ENCODE measurements at regions not wholly inside any gene's neighbourhood (a gene's known extent, or its start where the extent isn't known, plus 50 kb on each side); places are given as distances from the start of the nearest gene placed in this dataset.

DNA sequence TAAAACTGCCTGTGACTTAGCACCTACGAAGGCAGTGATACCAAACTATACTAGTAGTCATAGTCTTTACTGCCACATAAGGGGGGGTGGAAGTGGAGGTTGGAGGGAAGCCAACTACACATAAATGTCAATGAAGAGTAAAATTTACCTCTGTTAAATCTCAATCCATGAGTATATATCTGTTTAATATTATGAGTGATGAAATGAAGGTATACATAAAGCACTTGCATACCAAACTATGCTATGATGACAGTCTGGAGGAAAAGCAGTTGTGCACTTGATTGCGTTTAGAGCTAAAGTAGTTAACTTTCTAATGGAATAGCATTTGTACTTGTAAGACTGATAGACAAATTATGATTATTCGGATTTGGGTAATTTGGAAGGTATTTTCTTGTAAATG is 129.2 kb upstream of the POU5F2 start:
- Histone ChIP-seq H3K4me1 (ENCODE audit: control insufficient read depth, extremely low read depth, insufficient read depth, low read length) (no peaks in the 10 kb centered on the region), H3K4me3 (replicated peaks in 1 of 4; ENCODE audit: control extremely low read depth in 1 of 4, insufficient read depth in 1 of 4, low read depth in 3 of 4, low read length in 4 of 4) (no peak overlapping the region), H4K20me1 (ENCODE audit: control insufficient read depth, extremely low read depth, insufficient read depth, low read length) (no peaks in the 10 kb centered on the region), H3K27me3 (ENCODE audit: control insufficient read depth, insufficient read depth, low read length) (no peaks in the 10 kb centered on the region), H3K79me2 (ENCODE audit: control insufficient read depth, insufficient read depth, low read length) (no peaks in the 10 kb centered on the region), H3K9me3 (ENCODE audit: control insufficient read depth, insufficient read depth, low read depth, low read length) (no peaks in the 10 kb centered on the region), H3K9ac (ENCODE audit: insufficient read depth, low read length) (no peak overlapping the region), H3K27ac (ENCODE audit: insufficient read depth, low read length) (no peak overlapping the region), H2AFZ (ENCODE audit: low read length) (no peak overlapping the region), H3K36me3 (ENCODE audit: control insufficient read depth, insufficient read depth, low read length) (no peaks in the 10 kb centered on the region), H3K4me2 (ENCODE audit: extremely low read depth, insufficient read depth, low read length) (no peak overlapping the region)
- DNase-seq (ENCODE audit: low read depth in 2 of 2), result no peak
- TF ChIP-seq EZH2 (IDR thresholded peaks at IDR 0.05; ENCODE audit: low read length, missing control alignments), result no peak
- no peak for TF ChIP-seq CTCF (conservative IDR thresholded peaks at IDR 0.05 in 1 of 2, IDR thresholded peaks at IDR 0.05 in 1 of 2; ENCODE audit: low read depth in 1 of 2, low read length in 2 of 2)

DNA sequence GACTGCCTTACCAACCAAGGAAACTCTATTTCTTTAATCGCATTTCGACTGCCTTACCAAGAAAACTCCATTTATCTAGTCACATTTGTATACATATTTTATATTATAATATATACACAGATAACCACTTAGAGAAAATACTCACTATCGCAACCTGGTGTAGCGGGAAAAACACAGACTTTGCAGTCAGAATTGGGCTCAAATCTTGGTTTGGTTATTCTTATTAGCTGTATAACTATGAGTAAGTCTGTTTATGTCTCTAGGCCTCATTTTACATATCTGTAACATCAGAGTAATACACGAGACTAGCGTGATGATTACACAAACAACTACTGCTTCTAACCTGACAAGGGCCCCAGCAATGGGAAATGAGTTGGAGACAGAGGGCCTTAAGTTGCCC is 127.5 kb upstream of the POU5F2 start:
- no peaks in the 10 kb centered on the region for H3K36me3 ChIP-seq (ENCODE audit: control insufficient read depth, insufficient read depth, low read length)
- H3K4me1 ChIP-seq (ENCODE audit: control insufficient read depth, extremely low read depth, insufficient read depth, low read length), result no peaks in the 10 kb centered on the region
- H4K20me1 ChIP-seq (ENCODE audit: control insufficient read depth, extremely low read depth, insufficient read depth, low read length), result no peaks in the 10 kb centered on the region
- TF ChIP-seq EZH2 (IDR thresholded peaks at IDR 0.05; ENCODE audit: low read length, missing control alignments), result no peak
- no peak for TF ChIP-seq CTCF (conservative IDR thresholded peaks at IDR 0.05 in 1 of 2, IDR thresholded peaks at IDR 0.05 in 1 of 2; ENCODE audit: low read depth in 1 of 2, low read length in 2 of 2)
- H3K4me3 ChIP-seq (replicated peaks in 1 of 4; ENCODE audit: control extremely low read depth in 1 of 4, insufficient read depth in 1 of 4, low read depth in 3 of 4, low read length in 4 of 4), result no peak overlapping the region
- no peaks in the 10 kb centered on the region for H3K79me2 ChIP-seq (ENCODE audit: control insufficient read depth, insufficient read depth, low read length)
- H2AFZ ChIP-seq (ENCODE audit: low read length), result no peak overlapping the region
- no peak overlapping the region for H3K4me2 ChIP-seq (ENCODE audit: extremely low read depth, insufficient read depth, low read length)
- no peak overlapping the region for H3K9ac ChIP-seq (ENCODE audit: insufficient read depth, low read length)
- no peak overlapping the region for H3K27ac ChIP-seq (ENCODE audit: insufficient read depth, low read length)
- DNase-seq (ENCODE audit: low read depth in 2 of 2), result peak in 1 of 2 donors; percentile 67
- H3K9me3 ChIP-seq (ENCODE audit: control insufficient read depth, insufficient read depth, low read depth, low read length), result no peaks in the 10 kb centered on the region
- H3K27me3 ChIP-seq (ENCODE audit: control insufficient read depth, insufficient read depth, low read length), result no peaks in the 10 kb centered on the region

GRCh38 chr5:93850311-93850710 is 108.9 kb upstream of the POU5F2 start:
- Histone ChIP-seq H3K4me3 (replicated peaks in 1 of 4; ENCODE audit: control extremely low read depth in 1 of 4, insufficient read depth in 1 of 4, low read depth in 3 of 4, low read length in 4 of 4) (no peak overlapping the region), H3K27ac (ENCODE audit: insufficient read depth, low read length) (no peak overlapping the region), H4K20me1 (ENCODE audit: control insufficient read depth, extremely low read depth, insufficient read depth, low read length) (no peaks in the 10 kb centered on the region), H2AFZ (ENCODE audit: low read length) (no peak overlapping the region), H3K27me3 (ENCODE audit: control insufficient read depth, insufficient read depth, low read length) (no peaks in the 10 kb centered on the region), H3K79me2 (ENCODE audit: control insufficient read depth, insufficient read depth, low read length) (no peaks in the 10 kb centered on the region), H3K4me1 (ENCODE audit: control insufficient read depth, extremely low read depth, insufficient read depth, low read length) (no peaks in the 10 kb centered on the region), H3K9me3 (ENCODE audit: control insufficient read depth, insufficient read depth, low read depth, low read length) (no peaks in the 10 kb centered on the region), H3K36me3 (ENCODE audit: control insufficient read depth, insufficient read depth, low read length) (no peaks in the 10 kb centered on the region), H3K4me2 (ENCODE audit: extremely low read depth, insufficient read depth, low read length) (no peak overlapping the region), H3K9ac (ENCODE audit: insufficient read depth, low read length) (no peak overlapping the region)
- no peak for TF ChIP-seq EZH2 (IDR thresholded peaks at IDR 0.05; ENCODE audit: low read length, missing control alignments)
- no peak for TF ChIP-seq CTCF (conservative IDR thresholded peaks at IDR 0.05 in 1 of 2, IDR thresholded peaks at IDR 0.05 in 1 of 2; ENCODE audit: low read depth in 1 of 2, low read length in 2 of 2)
- DNase-seq (ENCODE audit: low read depth in 2 of 2), result no peak
